ENCODE measurements at regions not wholly inside any gene's neighbourhood (a gene's known extent, or its start where the extent isn't known, plus 50 kb on each side); places are given as distances from the start of the nearest gene placed in this dataset.

DNA sequence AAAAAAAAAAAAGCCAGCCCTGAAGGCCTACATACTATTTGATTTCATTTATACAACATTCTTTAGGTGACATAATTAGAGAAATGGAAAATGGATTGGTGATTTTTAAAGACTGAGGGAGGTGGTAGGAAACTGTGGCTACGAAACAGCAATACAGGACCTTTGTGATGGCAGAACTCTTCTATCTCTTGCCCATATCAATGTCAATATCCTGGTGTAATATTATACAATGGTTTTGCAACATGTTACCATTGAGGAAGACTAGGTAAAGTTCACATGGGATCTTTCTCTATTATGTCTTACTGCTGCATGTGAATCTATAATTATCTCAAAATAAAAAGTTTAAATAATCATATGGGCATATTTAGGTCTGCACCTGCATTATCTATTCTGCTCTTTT is 371.2 kb downstream of the ETS1 start:
- Histone ChIP-seq H3K79me2 (replicated peaks; ENCODE audit: insufficient read depth, low read length) (no peaks in the 10 kb centered on the region), H3K9ac (ENCODE audit: low read length) (no peak overlapping the region)
- TF ChIP-seq EZH2 (IDR thresholded peaks at IDR 0.05; ENCODE audit: borderline replicate concordance, insufficient read depth, low read length, poor library complexity, severe bottlenecking) (no peak), TAF1 (IDR thresholded peaks at IDR 0.05; ENCODE audit: low read depth) (no peak), REST (IDR thresholded peaks at IDR 0.05; ENCODE audit: borderline replicate concordance) (no peak), RAD21 (conservative IDR thresholded peaks at IDR 0.05) (no peak), EP300 (conservative IDR thresholded peaks at IDR 0.05; ENCODE audit: poor library complexity, severe bottlenecking) (no peak), MXI1 (conservative IDR thresholded peaks at IDR 0.05; ENCODE audit: poor library complexity, severe bottlenecking) (no peak), POLR2AphosphoS5 (IDR thresholded peaks at IDR 0.05) (no peak), SMC3 (conservative IDR thresholded peaks at IDR 0.05; ENCODE audit: poor library complexity) (no peak)
- TF ChIP-seq, protein P1, sequence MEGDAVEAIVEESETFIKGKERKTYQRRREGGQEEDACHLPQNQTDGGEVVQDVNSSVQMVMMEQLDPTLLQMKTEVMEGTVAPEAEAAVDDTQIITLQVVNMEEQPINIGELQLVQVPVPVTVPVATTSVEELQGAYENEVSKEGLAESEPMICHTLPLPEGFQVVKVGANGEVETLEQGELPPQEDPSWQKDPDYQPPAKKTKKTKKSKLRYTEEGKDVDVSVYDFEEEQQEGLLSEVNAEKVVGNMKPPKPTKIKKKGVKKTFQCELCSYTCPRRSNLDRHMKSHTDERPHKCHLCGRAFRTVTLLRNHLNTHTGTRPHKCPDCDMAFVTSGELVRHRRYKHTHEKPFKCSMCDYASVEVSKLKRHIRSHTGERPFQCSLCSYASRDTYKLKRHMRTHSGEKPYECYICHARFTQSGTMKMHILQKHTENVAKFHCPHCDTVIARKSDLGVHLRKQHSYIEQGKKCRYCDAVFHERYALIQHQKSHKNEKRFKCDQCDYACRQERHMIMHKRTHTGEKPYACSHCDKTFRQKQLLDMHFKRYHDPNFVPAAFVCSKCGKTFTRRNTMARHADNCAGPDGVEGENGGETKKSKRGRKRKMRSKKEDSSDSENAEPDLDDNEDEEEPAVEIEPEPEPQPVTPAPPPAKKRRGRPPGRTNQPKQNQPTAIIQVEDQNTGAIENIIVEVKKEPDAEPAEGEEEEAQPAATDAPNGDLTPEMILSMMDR (IDR thresholded peaks at IDR 0.05; ENCODE audit: poor library complexity, severe bottlenecking), result no peak

GRCh38 chr11:128215238-128215882 is 372.0 kb downstream of the ETS1 start:
- Histone ChIP-seq H3K9me3 (ENCODE audit: low read length) (no peaks in the 10 kb centered on the region), H2AFZ (ENCODE audit: low read depth, low read length) (no peak overlapping the region), H3K36me3 (ENCODE audit: insufficient read depth, low read length) (no peaks in the 10 kb centered on the region), H4K20me1 (ENCODE audit: insufficient read depth) (no peaks in the 10 kb centered on the region), H3K9me2 (ENCODE audit: insufficient read depth, low read length) (no peaks in the 10 kb centered on the region), H3K79me2 (replicated peaks; ENCODE audit: insufficient read depth, low read length) (no peaks in the 10 kb centered on the region), H3K9ac (ENCODE audit: low read length) (no peak overlapping the region), H3K27ac (ENCODE audit: low read length) (no peak overlapping the region), H3K27me3 (ENCODE audit: insufficient read depth, low read depth, low read length) (no peaks in the 10 kb centered on the region), H3K4me2 (ENCODE audit: low read length) (no peak overlapping the region), H3K4me3 (ENCODE audit: low read length) (no peak overlapping the region), H3F3A (ENCODE audit: insufficient read depth, low read length, poor library complexity, severe bottlenecking) (no peaks in the 10 kb centered on the region)
- TF ChIP-seq MXI1 (conservative IDR thresholded peaks at IDR 0.05; ENCODE audit: poor library complexity, severe bottlenecking) (no peak), RAD21 (conservative IDR thresholded peaks at IDR 0.05) (no peak), POLR2AphosphoS5 (IDR thresholded peaks at IDR 0.05) (no peak), SMC3 (conservative IDR thresholded peaks at IDR 0.05; ENCODE audit: poor library complexity) (no peak), EZH2 (IDR thresholded peaks at IDR 0.05; ENCODE audit: borderline replicate concordance, insufficient read depth, low read length, poor library complexity, severe bottlenecking) (no peak), EP300 (conservative IDR thresholded peaks at IDR 0.05; ENCODE audit: poor library complexity, severe bottlenecking) (no peak), REST (IDR thresholded peaks at IDR 0.05; ENCODE audit: borderline replicate concordance) (no peak), TAF1 (IDR thresholded peaks at IDR 0.05; ENCODE audit: low read depth) (no peak)
- TF ChIP-seq, protein P1 (IDR thresholded peaks at IDR 0.05; ENCODE audit: poor library complexity, severe bottlenecking), result no peak

More for the DNA sequence above, 371.2 kb downstream of the ETS1 start:
- Histone ChIP-seq H3K27me3 (ENCODE audit: insufficient read depth, low read depth, low read length) (no peaks in the 10 kb centered on the region), H3K9me2 (ENCODE audit: insufficient read depth, low read length) (no peaks in the 10 kb centered on the region), H2AFZ (ENCODE audit: low read depth, low read length) (no peak overlapping the region), H3K36me3 (ENCODE audit: insufficient read depth, low read length) (no peaks in the 10 kb centered on the region), H3K27ac (ENCODE audit: low read length) (no peak overlapping the region), H3F3A (ENCODE audit: insufficient read depth, low read length, poor library complexity, severe bottlenecking) (no peaks in the 10 kb centered on the region), H3K4me3 (ENCODE audit: low read length) (no peak overlapping the region), H4K20me1 (ENCODE audit: insufficient read depth) (no peaks in the 10 kb centered on the region), H3K4me2 (ENCODE audit: low read length) (no peak overlapping the region), H3K9me3 (ENCODE audit: low read length) (no peaks in the 10 kb centered on the region)
